SK-N-SH (cell line): ENCODE measurements at regions not wholly inside any gene's neighbourhood (a gene's known extent, or its start where the extent isn't known, plus 50 kb on each side); places are given as distances from the start of the nearest gene placed in this dataset.

Experiments
- EZH2phosphoT487 ChIP-seq: fragments of 200-600 bp; sonication (generic); IDR thresholded peaks from 2 replicates; pipeline ENCODE4 v1.6.1; 2017; ENCODE audit warnings: low read depth, mixed run types, mild to moderate bottlenecking, antibody characterized with exemption, moderate library complexity, borderline replicate concordance
- FOSL2 ChIP-seq: IDR thresholded peaks from 2 replicates; pipeline ENCODE4 v1.4.0; 2012; ENCODE audit warnings: low read depth, mild to moderate bottlenecking, moderate library complexity, borderline replicate concordance
- NFIC ChIP-seq: IDR thresholded peaks from 2 replicates; pipeline ENCODE4 v1.4.0; 2012; ENCODE audit warnings: borderline replicate concordance
- POLR2AphosphoS5 ChIP-seq: IDR thresholded peaks from 2 replicates; pipeline ENCODE4 v1.6.1; 2012; ENCODE audit warnings: low read depth, low read length
- YY1 ChIP-seq: IDR thresholded peaks from 2 replicates; pipeline ENCODE4 v1.4.0; 2012; ENCODE audit warnings: low read depth, mild to moderate bottlenecking
- TF ChIP-seq, protein P1 (sequence below): fragments of 200-600 bp; sonication (generic); IDR thresholded peaks from 2 replicates; pipeline ENCODE4 v1.6.1; 2017; ENCODE audit warnings: antibody characterized with exemption, mild to moderate bottlenecking, moderate library complexity
- TF ChIP-seq, protein P2 (sequence below): IDR thresholded peaks from 2 replicates; pipeline ENCODE4 v1.6.1; 2012; ENCODE audit warnings: mild to moderate bottlenecking, low read depth, low read length, moderate library complexity

DNA sequence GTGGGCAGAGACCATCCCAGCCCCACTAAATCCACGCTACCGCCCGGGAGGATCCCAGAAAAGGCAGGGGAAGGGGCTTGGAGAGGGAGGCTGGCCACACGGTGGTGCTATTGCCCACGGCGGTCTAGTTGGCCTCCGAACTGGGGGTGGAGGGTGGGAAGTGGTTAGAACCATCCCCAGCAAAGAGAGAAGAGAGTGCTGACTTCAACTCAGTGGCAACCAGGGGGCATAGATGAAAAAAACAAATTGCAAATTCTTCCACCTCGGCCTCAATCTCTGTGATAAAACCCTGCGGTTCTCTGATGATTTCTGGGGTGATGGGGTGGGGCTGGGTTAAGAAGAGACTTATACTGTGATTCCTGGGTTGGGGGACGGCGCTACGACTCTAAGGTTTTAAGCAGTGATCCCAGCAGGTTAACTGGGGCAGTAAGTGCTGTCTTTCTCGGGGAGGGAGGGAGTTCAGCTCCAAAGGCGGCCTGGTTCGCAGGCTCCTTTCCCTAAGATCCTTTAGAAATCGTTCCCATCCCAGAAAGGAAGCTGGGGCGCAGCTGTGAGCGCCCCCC lies 154.5 kb upstream of the LYZL2 start:
- TF ChIP-seq, protein P1, sequence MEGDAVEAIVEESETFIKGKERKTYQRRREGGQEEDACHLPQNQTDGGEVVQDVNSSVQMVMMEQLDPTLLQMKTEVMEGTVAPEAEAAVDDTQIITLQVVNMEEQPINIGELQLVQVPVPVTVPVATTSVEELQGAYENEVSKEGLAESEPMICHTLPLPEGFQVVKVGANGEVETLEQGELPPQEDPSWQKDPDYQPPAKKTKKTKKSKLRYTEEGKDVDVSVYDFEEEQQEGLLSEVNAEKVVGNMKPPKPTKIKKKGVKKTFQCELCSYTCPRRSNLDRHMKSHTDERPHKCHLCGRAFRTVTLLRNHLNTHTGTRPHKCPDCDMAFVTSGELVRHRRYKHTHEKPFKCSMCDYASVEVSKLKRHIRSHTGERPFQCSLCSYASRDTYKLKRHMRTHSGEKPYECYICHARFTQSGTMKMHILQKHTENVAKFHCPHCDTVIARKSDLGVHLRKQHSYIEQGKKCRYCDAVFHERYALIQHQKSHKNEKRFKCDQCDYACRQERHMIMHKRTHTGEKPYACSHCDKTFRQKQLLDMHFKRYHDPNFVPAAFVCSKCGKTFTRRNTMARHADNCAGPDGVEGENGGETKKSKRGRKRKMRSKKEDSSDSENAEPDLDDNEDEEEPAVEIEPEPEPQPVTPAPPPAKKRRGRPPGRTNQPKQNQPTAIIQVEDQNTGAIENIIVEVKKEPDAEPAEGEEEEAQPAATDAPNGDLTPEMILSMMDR, result peak; percentile 94
- TF ChIP-seq EZH2phosphoT487 (no peak), YY1 (no peak), NFIC (no peak), FOSL2 (no peak), POLR2AphosphoS5 (no peak)
- TF ChIP-seq, protein P2, sequence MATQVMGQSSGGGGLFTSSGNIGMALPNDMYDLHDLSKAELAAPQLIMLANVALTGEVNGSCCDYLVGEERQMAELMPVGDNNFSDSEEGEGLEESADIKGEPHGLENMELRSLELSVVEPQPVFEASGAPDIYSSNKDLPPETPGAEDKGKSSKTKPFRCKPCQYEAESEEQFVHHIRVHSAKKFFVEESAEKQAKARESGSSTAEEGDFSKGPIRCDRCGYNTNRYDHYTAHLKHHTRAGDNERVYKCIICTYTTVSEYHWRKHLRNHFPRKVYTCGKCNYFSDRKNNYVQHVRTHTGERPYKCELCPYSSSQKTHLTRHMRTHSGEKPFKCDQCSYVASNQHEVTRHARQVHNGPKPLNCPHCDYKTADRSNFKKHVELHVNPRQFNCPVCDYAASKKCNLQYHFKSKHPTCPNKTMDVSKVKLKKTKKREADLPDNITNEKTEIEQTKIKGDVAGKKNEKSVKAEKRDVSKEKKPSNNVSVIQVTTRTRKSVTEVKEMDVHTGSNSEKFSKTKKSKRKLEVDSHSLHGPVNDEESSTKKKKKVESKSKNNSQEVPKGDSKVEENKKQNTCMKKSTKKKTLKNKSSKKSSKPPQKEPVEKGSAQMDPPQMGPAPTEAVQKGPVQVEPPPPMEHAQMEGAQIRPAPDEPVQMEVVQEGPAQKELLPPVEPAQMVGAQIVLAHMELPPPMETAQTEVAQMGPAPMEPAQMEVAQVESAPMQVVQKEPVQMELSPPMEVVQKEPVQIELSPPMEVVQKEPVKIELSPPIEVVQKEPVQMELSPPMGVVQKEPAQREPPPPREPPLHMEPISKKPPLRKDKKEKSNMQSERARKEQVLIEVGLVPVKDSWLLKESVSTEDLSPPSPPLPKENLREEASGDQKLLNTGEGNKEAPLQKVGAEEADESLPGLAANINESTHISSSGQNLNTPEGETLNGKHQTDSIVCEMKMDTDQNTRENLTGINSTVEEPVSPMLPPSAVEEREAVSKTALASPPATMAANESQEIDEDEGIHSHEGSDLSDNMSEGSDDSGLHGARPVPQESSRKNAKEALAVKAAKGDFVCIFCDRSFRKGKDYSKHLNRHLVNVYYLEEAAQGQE, result no peak
